ENCODE measurements at regions not wholly inside any gene's neighbourhood (a gene's known extent, or its start where the extent isn't known, plus 50 kb on each side); places are given as distances from the start of the nearest gene placed in this dataset.

- no peak for DNase-seq
Measured at GRCh38 chr1:187237542-187237941, 408.8 kb downstream of the PLA2G4A start.

DNA sequence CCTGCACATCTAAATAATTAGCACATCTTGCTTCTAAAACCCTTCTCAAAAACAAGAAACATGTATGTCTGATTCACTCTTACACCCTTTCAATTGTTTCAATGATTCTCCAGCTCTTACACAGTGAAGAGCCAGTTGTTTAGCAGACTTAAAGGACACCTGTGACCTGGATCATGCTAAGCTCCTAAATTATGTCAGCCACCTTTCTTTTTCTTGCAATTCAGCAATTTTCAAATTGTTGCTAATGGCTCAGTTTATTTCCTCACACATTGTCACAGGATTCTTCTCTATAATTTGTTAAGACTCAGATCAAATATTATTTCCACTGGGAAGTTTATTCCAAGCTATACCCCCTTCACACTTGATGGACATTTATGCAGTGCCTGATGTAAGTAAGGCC lies 413.2 kb downstream of the PLA2G4A start:
- DNase-seq: no peak

GRCh38 chr1:187244623-187245022 lies 415.9 kb downstream of the PLA2G4A start:
- DNase-seq: no peak

- no peak for DNase-seq
Measured at GRCh38 chr1:187245201-187245600, 416.5 kb downstream of the PLA2G4A start.

DNA sequence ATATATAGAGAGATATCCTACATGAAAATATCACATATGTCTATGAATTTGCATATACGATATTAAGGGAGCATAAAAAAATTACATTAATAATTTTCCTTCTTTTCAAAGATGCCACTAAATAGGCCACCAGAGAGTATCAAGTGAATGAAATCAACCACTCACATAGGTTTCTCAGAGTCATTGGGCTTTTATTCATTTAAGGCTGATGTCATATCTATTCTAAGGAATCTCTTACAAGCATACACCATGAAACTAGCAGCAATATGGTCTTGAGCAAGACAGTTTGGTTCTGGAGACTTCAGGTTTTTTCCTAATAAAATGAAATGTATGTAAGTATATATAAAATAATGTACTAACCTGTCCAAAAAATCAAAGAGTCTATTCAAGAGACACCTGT lies 420.4 kb downstream of the PLA2G4A start:
- DNase-seq: no peak

DNA sequence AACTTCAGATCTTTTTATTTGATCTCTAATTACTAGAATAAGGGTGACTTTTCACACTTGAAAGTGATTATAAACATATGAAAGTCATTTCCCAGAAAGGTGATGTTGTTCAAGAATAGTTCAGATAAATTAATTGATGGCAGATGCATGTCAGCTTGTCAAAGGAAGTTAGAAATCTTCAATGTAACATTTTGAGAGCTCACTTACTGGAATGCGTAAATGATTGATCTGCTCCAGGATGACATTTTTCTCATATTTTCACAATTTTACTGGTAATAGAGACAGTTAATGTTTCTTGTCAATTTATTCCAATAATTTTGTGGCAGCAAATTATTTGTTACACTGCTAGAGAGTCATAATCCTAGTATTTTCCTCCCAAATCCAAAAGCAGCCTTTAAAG lies 424.2 kb downstream of the PLA2G4A start:
- no peak for DNase-seq

- no peak for DNase-seq
Measured at GRCh38 chr1:187257476-187257875, 428.7 kb downstream of the PLA2G4A start.

DNA sequence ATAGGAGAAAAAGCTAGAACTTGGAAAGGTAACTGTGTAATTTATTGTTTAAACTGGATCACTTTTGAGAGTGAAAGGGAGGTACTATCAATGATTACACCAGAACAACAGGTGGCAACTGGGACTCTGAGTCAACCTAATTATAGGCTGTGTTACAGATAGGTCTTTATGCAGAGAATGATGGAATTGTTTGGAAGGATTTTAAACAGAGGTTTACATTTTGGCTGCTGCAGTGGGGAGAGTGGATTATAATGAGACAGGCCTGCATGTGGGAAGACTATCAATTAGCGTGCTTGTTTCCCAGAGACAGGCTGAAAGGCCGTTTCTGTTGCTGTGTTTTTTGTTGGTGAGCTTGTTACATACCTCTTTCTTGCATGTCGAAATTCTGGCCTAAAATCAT lies 432.9 kb downstream of the PLA2G4A start:
- DNase-seq: no peak

- DNase-seq: no peak
Measured at GRCh38 chr1:187262731-187263130, 434.0 kb downstream of the PLA2G4A start.

DNA sequence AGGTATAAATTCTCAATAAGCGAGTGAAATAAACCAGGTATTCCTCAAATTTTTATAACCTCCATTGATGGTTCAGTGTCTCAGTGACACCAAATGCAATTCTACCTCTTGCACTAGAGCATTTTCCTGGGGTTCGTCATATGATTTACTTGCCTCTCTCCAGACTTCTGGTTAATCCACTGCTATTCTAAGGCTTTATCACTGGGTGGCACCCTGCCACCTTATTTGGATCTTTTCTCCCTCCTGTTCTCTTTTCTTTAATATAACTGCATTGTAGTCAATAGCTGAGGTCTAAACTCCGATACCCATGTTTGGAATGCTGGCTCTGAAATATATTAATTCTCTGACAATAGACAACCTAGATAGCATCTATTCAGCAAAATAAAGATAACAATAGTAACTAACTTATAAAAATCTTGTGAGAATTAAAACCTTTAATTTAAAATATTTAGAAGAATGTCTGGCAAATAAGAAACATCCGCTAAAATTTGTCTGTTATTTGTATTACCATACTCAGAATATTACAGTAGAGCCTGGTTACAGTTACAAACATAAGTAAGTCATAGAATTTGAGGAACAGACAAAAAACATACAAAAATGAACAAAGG lies 436.4 kb downstream of the PLA2G4A start:
- no peak for DNase-seq

DNA sequence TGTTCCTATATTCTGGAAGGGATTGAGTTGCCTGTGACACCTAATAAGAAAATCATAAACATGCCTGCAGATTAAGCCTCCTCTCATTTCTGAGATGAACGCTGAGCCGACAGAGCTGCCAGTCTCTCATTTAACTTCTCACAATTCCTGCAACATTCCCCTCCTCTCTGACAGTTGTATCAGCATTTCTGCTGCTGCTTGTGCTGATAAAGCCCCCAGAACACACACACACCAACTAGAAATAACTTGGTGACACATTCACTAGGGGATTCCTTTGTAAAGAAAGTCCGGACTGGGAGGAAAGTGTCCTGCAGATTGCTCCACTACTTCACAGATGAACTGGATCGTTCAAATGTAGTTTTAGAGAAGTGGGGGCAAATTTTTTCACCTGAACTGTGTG lies 437.3 kb downstream of the PLA2G4A start:
- DNase-seq: no peak

DNA sequence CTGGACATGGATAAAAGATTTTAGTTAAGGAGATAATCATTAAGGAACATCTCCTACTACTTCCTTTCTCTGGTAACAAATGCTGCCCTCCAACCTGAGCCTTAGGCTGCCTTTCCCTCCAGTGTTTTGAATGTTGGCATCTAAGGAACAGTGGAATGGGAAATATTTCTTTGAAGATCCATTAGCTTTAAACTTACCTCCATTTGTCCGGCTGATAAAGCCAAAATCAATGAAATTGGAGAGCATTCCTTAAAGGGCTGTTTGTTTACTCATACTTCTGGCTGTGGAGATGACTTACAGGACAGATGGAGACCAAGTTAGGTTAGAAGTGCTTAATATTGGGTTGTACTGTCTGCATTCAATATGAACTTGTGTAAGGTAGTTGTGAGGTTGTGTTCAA lies 439.1 kb downstream of the PLA2G4A start:
- DNase-seq: no peak

GRCh38 chr1:187270256-187270655 lies 441.5 kb downstream of the PLA2G4A start:
- DNase-seq: no peak

DNA sequence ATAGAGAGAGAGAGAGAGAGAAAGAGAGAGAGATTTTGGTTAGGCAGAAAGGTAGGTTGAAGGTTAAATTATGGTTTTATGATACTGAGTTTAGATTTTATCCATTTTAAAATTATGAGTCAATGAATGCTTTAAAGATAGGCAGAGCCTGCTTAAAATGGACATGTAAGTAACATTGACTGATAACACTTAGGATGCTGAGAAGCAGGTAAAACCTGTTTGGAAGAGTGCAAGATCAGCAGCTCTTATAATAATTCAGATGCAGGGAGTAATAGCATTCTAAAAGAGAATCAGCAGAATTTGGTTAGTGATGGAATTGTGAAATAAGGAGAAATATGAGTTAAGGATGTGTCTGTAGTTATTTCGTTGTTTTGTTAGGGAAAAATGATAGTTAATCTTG lies 446.6 kb downstream of the PLA2G4A start:
- no peak for DNase-seq

- no peak for DNase-seq
Measured at GRCh38 chr1:187275985-187276575, 447.3 kb downstream of the PLA2G4A start.

- no peak for DNase-seq
Measured at GRCh38 chr1:187276677-187277076, 447.9 kb downstream of the PLA2G4A start.

- DNase-seq: no peak
Measured at GRCh38 chr1:187280031-187280430, 451.3 kb downstream of the PLA2G4A start.

GRCh38 chr1:187281085-187281484 lies 452.3 kb downstream of the PLA2G4A start:
- no peak for DNase-seq

- no peak for DNase-seq
Measured at GRCh38 chr1:187283984-187284383, 455.2 kb downstream of the PLA2G4A start.

- no peak for DNase-seq
Measured at GRCh38 chr1:187294421-187295201, 465.9 kb downstream of the PLA2G4A start.

DNA sequence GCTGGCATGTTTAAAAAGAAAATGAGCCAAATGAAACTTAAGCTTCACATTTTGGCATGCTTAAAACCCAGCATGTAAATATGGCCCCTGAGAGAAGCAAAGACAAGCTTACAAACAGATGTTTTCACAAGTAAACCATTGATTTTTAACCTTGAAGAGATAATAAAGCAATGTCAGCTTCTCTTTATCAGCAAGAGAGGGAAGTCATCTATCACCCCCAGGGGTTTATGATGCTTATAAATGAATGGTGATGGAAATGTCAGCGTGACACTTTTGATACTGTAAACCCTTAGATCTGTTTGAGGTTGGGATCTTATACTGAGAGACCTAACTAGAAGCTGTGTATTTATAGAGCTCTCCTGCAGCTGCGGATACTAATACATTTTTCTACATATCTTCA lies 471.3 kb downstream of the PLA2G4A start:
- DNase-seq: no peak

DNA sequence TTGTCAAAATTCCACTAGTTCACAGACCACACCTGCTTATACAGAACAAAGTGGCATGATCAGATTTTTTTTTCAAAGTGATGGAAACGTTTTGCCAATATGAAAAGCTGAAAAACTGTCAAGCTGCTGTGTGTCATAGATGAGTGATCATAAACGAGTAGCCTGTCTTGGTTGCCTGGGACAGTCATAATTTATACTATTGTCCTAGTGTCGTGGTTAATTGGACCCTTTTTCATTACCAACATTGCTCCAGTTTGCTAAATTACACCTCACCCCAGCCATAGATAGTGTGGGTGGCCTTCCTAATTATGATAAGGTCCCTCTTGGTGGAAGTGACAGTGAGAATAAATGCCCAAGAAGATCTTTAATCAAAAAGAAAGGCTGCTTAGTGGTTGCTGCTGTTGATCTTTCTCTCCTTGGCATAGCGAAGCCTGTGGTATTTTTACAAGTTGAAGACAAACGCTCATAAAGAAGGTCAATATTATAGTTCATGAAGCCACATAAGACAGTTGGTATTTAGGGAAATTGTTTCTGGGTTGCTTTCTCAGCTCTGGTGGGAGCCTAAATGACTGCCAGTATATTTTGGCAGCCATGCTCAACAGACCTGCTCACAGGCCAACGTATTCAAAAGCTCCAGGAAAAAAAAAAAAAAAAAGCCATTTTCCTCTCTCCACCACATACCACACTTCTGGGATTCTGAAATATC lies 478.1 kb downstream of the PLA2G4A start:
- no peak for DNase-seq

DNA sequence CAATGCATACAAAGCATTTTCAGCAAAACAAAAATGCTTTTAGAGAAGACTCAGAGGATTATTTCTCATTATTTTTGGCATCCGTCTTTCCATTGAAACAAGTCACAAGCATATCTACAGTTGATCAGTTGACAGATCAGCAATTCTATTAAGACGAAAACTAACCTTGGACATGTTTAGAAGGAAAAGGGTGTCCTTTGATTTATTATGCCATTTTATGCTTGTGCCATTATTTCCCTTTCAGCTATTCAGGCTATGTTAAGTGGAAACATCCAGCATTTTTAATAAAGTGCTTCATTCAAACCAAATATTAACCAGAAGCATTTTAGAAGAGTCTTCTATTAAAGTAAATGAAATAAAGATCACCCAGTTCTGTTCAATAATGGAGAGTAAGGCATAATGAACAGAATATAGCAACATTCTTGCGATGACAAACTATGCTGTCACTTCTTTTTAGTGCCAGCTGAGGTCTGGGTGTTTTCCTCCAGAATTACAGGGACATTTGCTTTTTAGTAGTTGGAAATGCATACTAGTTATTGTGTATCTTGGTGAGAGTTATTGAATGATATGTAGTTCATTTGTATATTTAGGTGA lies 481.4 kb downstream of the PLA2G4A start:
- no peak for DNase-seq
